Endothelial cell of umbilical vein (primary cell): ENCODE measurements at regions not wholly inside any gene's neighbourhood (a gene's known extent, or its start where the extent isn't known, plus 50 kb on each side); places are given as distances from the start of the nearest gene placed in this dataset.

Experiments used
- BruUV-seq: library from RNA; stranded (reverse); fragments of 400-500 nt; replicated peaks from 2 replicates; lab custom pipeline; 2021; lab: Mats Ljungman, UMichigan
- CTCF ChIA-PET: fragments of 300-600, 350-600 bp; sonication (Branson Sonifier 250); formaldehyde crosslinking; loops from one replicate; lab custom pipeline; 2021; ENCODE audit warnings: antibody characterized with exemption, inconsistent platforms; lab: Charles Lee
- POLR2A ChIA-PET: fragments of 300-600, 350-600 bp; sonication (Branson Sonifier 250); formaldehyde crosslinking; loops from one replicate; lab custom pipeline; 2021; ENCODE audit warnings: antibody characterized with exemption, inconsistent platforms; lab: Charles Lee
- DNase-seq: peaks from one replicate; pipeline ENCODE4 v3.0.0-alpha.2; 2011; ENCODE audit warnings: low read depth, low spot score
- FAIRE-seq: peaks from 2 replicates; lab custom pipeline; 2011; peaks lifted over from hg19 to GRCh38; lab: Jason Lieb, UNC
- H2AFZ ChIP-seq: 2 replicates; pipeline ENCODE4 v1.6.0; 2012; ENCODE audit warnings: low read depth, low read length, control low read depth, inconsistent platforms
- H3K27ac ChIP-seq: 2 replicates; pipeline ENCODE4 v1.5.1; 2011; ENCODE audit warnings: low read depth, mild to moderate bottlenecking, control low read depth, low read length, moderate library complexity; ENCODE audit not compliant: insufficient read depth
- H3K27me3 ChIP-seq, 2 experiments: 2 replicates each; pipeline versions ENCODE4 v1.6.0 to v1.6.1; 2011; ENCODE audit warnings: low read length in 2 of 2, mixed read lengths in 1 of 2; ENCODE audit not compliant: control insufficient read depth in 2 of 2, insufficient read depth in 2 of 2
- H3K36me3 ChIP-seq, 2 experiments: 2 replicates in 1 of 2; 3 replicates in 1 of 2; pipeline ENCODE4 v1.5.1; 2011; ENCODE audit warnings: low read length in 2 of 2, mild to moderate bottlenecking in 1 of 2, moderate library complexity in 1 of 2; ENCODE audit not compliant: control insufficient read depth in 2 of 2, insufficient read depth in 2 of 2; ENCODE audit errors: extremely low read depth in 1 of 2
- H3K4me1 ChIP-seq: 3 replicates; pipeline ENCODE4 v1.5.1; 2011; ENCODE audit warnings: mild to moderate bottlenecking, low read length; ENCODE audit not compliant: control insufficient read depth, insufficient read depth; ENCODE audit errors: extremely low read depth
- H3K4me2 ChIP-seq: 2 replicates; pipeline ENCODE4 v1.6.1; 2011; ENCODE audit warnings: low read length, control low read depth, mixed read lengths; ENCODE audit not compliant: insufficient read depth
- H3K4me3 ChIP-seq, 3 experiments: fragments of 200-600 bp in 1 of 3; sonication (generic), shearing (Covaris generic) in 1 of 3; replicated peaks in 1 of 3; 2 replicates each; pipeline ENCODE4 v1.5.1; 2011 to 2016; ENCODE audit warnings: control low read depth in 3 of 3, low read length in 3 of 3, mild to moderate bottlenecking in 2 of 3, inconsistent platforms in 1 of 3, low read depth in 1 of 3, moderate library complexity in 1 of 3; ENCODE audit not compliant: insufficient read depth in 1 of 3
- H3K79me2 ChIP-seq: 2 replicates; pipeline ENCODE4 v1.6.0; 2012; ENCODE audit warnings: low read length, inconsistent platforms; ENCODE audit not compliant: control insufficient read depth, insufficient read depth
- H3K9ac ChIP-seq: replicated peaks from 2 replicates; pipeline ENCODE3; 2011; ENCODE audit warnings: low read length, control low read depth; ENCODE audit not compliant: insufficient read depth; ENCODE audit errors: extremely low read depth
- H3K9me1 ChIP-seq: replicated peaks from 3 replicates; pipeline ENCODE4 v1.6.0; 2011; ENCODE audit warnings: mild to moderate bottlenecking, low read length; ENCODE audit not compliant: control insufficient read depth, insufficient read depth; ENCODE audit errors: extremely low read depth
- H3K9me3 ChIP-seq: replicated peaks from 2 replicates; pipeline ENCODE4 v1.5.1; 2012; ENCODE audit warnings: low read length, inconsistent platforms; ENCODE audit not compliant: control insufficient read depth, insufficient read depth
- H4K20me1 ChIP-seq: replicated peaks from 2 replicates; pipeline ENCODE3; 2011; ENCODE audit warnings: mild to moderate bottlenecking, low read length; ENCODE audit not compliant: control insufficient read depth, insufficient read depth; ENCODE audit errors: extremely low read depth
- CTCF ChIP-seq, 2 donors: IDR thresholded peaks; 1 replicate in 1 of 2; 2 replicates in 1 of 2; pipeline ENCODE4 v1.5.1; 2011; ENCODE audit warnings: low read length in 2 of 2, mild to moderate bottlenecking in 2 of 2, moderate library complexity in 2 of 2, control low read depth in 1 of 2, inconsistent platforms in 1 of 2, low read depth in 1 of 2; ENCODE audit not compliant: insufficient read depth in 1 of 2; ENCODE audit errors: extremely low read depth in 1 of 2
- FOS ChIP-seq: IDR thresholded peaks from 2 replicates; pipeline ENCODE4 v1.6.1; 2011; ENCODE audit warnings: mild to moderate bottlenecking, low read length, moderate library complexity, borderline replicate concordance; ENCODE audit not compliant: insufficient read depth
- JUN ChIP-seq: IDR thresholded peaks from 2 replicates; pipeline ENCODE4 v1.6.1; 2011; ENCODE audit warnings: borderline replicate concordance, low read depth; ENCODE audit not compliant: insufficient read length, insufficient read depth
- MAX ChIP-seq: IDR thresholded peaks from 2 replicates; pipeline ENCODE4 v1.6.1; 2011; ENCODE audit not compliant: insufficient read depth, insufficient read length
- MYC ChIP-seq: IDR thresholded peaks from one replicate; pipeline ENCODE4 v1.6.1; 2011; ENCODE audit warnings: mild to moderate bottlenecking, low read depth, low read length
- POLR2A ChIP-seq: IDR thresholded peaks from 2 replicates; pipeline ENCODE4 v1.6.1; 2012; ENCODE audit warnings: low read depth, mild to moderate bottlenecking, control low read depth, low read length
- dilution Hi-C: fragments of 300-500 bp; cut with MboI; formaldehyde crosslinking; loops from one replicate; pipeline ENCODE4 v1.15.0; 2019; ENCODE audit warnings: low sequenced_read_pairs; ENCODE audit not compliant: extremely low pct_ligation_motif_present
- intact Hi-C: fragments of 100-400 bp; cut with micrococcal nuclease; formaldehyde crosslinking; loops from one replicate; pipeline ENCODE4 v1.10.0; 2022

GRCh38 chr17:77690271-77691161, 268.0 kb upstream of the TNRC6C start:
- no peak overlapping the region for H3K27ac ChIP-seq
- no peaks in the 10 kb centered on the region for H3K79me2 ChIP-seq
- H3K27me3 ChIP-seq = peaks cover 8 to 9% of the 10 kb centered on the region in 2 experiments
- no peak overlapping the region for H2AFZ ChIP-seq
- H3K4me2 ChIP-seq = no peak overlapping the region
- H3K36me3 ChIP-seq = no peaks in the 10 kb centered on the region
- H3K9ac ChIP-seq = no peak overlapping the region
- no peak for TF ChIP-seq POLR2A
- no peak for TF ChIP-seq CTCF (IDR thresholded peaks at IDR 0.05; ENCODE audit: extremely low read depth in 1 of 2, insufficient read depth in 1 of 2, low read depth in 1 of 2, low read length in 2 of 2)
- TF ChIP-seq MYC = no peak
- TF ChIP-seq FOS = no peak
- no peak for TF ChIP-seq JUN
- TF ChIP-seq MAX = no peak
- CTCF ChIA-PET = no interaction called here
- no peaks in the 10 kb centered on the region for H3K9me1 ChIP-seq
- FAIRE-seq (no peak), DNase-seq (no peak)
- BruUV-seq = no TSS peak
- no peaks in the 10 kb centered on the region for H3K4me1 ChIP-seq
- H4K20me1 ChIP-seq = no peaks in the 10 kb centered on the region
- POLR2A ChIA-PET = no interaction called here
- no peak overlapping the region for H3K4me3 ChIP-seq
- dilution Hi-C loops = no loop called here
- H3K9me3 ChIP-seq = no peaks in the 10 kb centered on the region
- intact Hi-C loops = no loop called here
